Lower lobe of right lung (tissue), 2 donors: ENCODE measurements at regions not wholly inside any gene's neighbourhood (a gene's known extent, or its start where the extent isn't known, plus 50 kb on each side); places are given as distances from the start of the nearest gene placed in this dataset.

Experiments used
- ATAC-seq, 2 donors: fragments of 200-7000 bp; cut with Tn5 transposase; one replicate each; pipeline ENCODE4 v1.9.1; 2020 to 2022; ENCODE audit warnings: mild to moderate bottlenecking in 2 of 2, moderate library complexity in 2 of 2
- DNase-seq: peaks from one replicate; pipeline ENCODE4 v3.0.0-alpha.2; 2020
- H3K27ac ChIP-seq: fragments of 200-600 bp; one replicate; pipeline ENCODE4 v1.8.0; 2022
- H3K27me3 ChIP-seq: fragments of 200-600 bp; one replicate; pipeline ENCODE4 v1.8.0; 2022; ENCODE audit warnings: low read depth
- H3K36me3 ChIP-seq: fragments of 200-600 bp; one replicate; pipeline ENCODE4 v1.8.0; 2022; ENCODE audit warnings: mild to moderate bottlenecking
- H3K4me1 ChIP-seq: fragments of 200-600 bp; one replicate; pipeline ENCODE4 v1.8.0; 2022
- H3K4me3 ChIP-seq: fragments of 200-600 bp; one replicate; pipeline ENCODE4 v1.8.0; 2022; ENCODE audit warnings: mild to moderate bottlenecking
- H3K9me3 ChIP-seq: fragments of 200-600 bp; one replicate; pipeline ENCODE4 v1.8.0; 2022
- intact Hi-C: fragments of 100-400 bp; cut with DNase I; formaldehyde crosslinking; loops from one replicate; pipeline ENCODE4 v1.11.0; 2022
- TF ChIP-seq, protein P1 (sequence below): fragments of 200-600 bp; IDR thresholded peaks from one replicate; pipeline ENCODE4 v1.8.0; 2022; ENCODE audit warnings: antibody characterized with exemption, mild to moderate bottlenecking
- donor health status: DM: no; HTN: yes; CAD: no; lungs with severe emphysema.

- DNase-seq (no peak), ATAC-seq (no peak)
- no peaks in the 10 kb centered on the region for H3K4me1 ChIP-seq
- H3K36me3 ChIP-seq = no peaks in the 10 kb centered on the region
- no peak overlapping the region for H3K4me3 ChIP-seq
- TF ChIP-seq, protein P1, sequence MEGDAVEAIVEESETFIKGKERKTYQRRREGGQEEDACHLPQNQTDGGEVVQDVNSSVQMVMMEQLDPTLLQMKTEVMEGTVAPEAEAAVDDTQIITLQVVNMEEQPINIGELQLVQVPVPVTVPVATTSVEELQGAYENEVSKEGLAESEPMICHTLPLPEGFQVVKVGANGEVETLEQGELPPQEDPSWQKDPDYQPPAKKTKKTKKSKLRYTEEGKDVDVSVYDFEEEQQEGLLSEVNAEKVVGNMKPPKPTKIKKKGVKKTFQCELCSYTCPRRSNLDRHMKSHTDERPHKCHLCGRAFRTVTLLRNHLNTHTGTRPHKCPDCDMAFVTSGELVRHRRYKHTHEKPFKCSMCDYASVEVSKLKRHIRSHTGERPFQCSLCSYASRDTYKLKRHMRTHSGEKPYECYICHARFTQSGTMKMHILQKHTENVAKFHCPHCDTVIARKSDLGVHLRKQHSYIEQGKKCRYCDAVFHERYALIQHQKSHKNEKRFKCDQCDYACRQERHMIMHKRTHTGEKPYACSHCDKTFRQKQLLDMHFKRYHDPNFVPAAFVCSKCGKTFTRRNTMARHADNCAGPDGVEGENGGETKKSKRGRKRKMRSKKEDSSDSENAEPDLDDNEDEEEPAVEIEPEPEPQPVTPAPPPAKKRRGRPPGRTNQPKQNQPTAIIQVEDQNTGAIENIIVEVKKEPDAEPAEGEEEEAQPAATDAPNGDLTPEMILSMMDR = no peak
- no peak overlapping the region for H3K27ac ChIP-seq
- intact Hi-C loops = no loop called here
- H3K27me3 ChIP-seq = no peaks in the 10 kb centered on the region
- no peaks in the 10 kb centered on the region for H3K9me3 ChIP-seq
These were observed 152.6 kb upstream of the EXOC2 start for GRCh38 chr6:845566-845965.

GRCh38 chr6:845101-845500 lies 152.2 kb upstream of the EXOC2 start:
- H3K4me3 ChIP-seq = no peak overlapping the region
- DNase-seq (no peak), ATAC-seq (no peak)
- H3K36me3 ChIP-seq = no peaks in the 10 kb centered on the region
- no peak overlapping the region for H3K27ac ChIP-seq
- H3K27me3 ChIP-seq = no peaks in the 10 kb centered on the region
- TF ChIP-seq, protein P1 = no peak
- no peaks in the 10 kb centered on the region for H3K9me3 ChIP-seq
- H3K4me1 ChIP-seq = no peaks in the 10 kb centered on the region
- intact Hi-C loops = no loop called here

GRCh38 chr6:842141-842540 lies 149.2 kb upstream of the EXOC2 start:
- ATAC-seq = no peak
- no peak overlapping the region for H3K27ac ChIP-seq
- H3K27me3 ChIP-seq = no peaks in the 10 kb centered on the region
- intact Hi-C loops = no loop called here
- H3K36me3 ChIP-seq = no peaks in the 10 kb centered on the region
- no peak for DNase-seq
- H3K9me3 ChIP-seq = no peaks in the 10 kb centered on the region
- TF ChIP-seq, protein P1 = no peak
- no peaks in the 10 kb centered on the region for H3K4me1 ChIP-seq
- H3K4me3 ChIP-seq = no peak overlapping the region

GRCh38 chr6:841569-841968 lies 148.6 kb upstream of the EXOC2 start:
- H3K27ac ChIP-seq = no peak overlapping the region
- no peaks in the 10 kb centered on the region for H3K27me3 ChIP-seq
- H3K4me3 ChIP-seq = no peak overlapping the region
- TF ChIP-seq, protein P1 = no peak
- no peaks in the 10 kb centered on the region for H3K36me3 ChIP-seq
- intact Hi-C loops = no loop called here
- H3K9me3 ChIP-seq = no peaks in the 10 kb centered on the region
- DNase-seq (no peak), ATAC-seq (no peak)
- no peaks in the 10 kb centered on the region for H3K4me1 ChIP-seq

- H3K4me3 ChIP-seq = no peak overlapping the region
- TF ChIP-seq, protein P1 = no peak
- no peaks in the 10 kb centered on the region for H3K9me3 ChIP-seq
- no peak overlapping the region for H3K27ac ChIP-seq
- ATAC-seq (no peak), DNase-seq (no peak)
- no peaks in the 10 kb centered on the region for H3K27me3 ChIP-seq
- intact Hi-C loops = no loop called here
- H3K36me3 ChIP-seq = no peaks in the 10 kb centered on the region
- no peaks in the 10 kb centered on the region for H3K4me1 ChIP-seq
These were observed 146.3 kb upstream of the EXOC2 start for GRCh38 chr6:839201-839600.

DNA sequence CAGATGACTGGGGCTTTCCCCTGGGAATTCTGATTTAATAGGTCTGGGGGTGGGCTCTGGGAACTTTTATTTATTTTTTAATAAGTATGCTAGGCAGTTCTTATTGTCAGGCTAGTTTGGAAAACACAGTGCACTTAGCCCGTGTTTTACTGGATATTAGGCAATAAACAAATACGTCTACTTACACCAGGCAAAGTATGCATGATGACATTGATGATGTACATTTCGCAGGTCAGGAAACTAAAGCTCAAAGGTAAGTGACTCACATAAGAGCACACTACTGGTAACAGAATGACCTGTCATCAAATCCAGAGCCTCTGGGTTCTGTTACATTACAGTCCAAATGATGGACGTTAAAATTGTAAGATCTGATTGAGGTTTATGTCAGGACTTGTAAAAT lies 144.4 kb upstream of the EXOC2 start:
- TF ChIP-seq, protein P1 = no peak
- no peaks in the 10 kb centered on the region for H3K36me3 ChIP-seq
- no peak for DNase-seq

More for the DNA sequence above, 144.4 kb upstream of the EXOC2 start:
- Histone ChIP-seq H3K4me3 (no peak overlapping the region), H3K4me1 (no peaks in the 10 kb centered on the region), H3K27me3 (no peaks in the 10 kb centered on the region), H3K27ac (no peak overlapping the region), H3K9me3 (no peaks in the 10 kb centered on the region)
- no peak for ATAC-seq
- intact Hi-C loops = no loop called here
